ENCODE measurements at regions not wholly inside any gene's neighbourhood (a gene's known extent, or its start where the extent isn't known, plus 50 kb on each side); places are given as distances from the start of the nearest gene placed in this dataset.

GRCh38 chr2:60317034-60317386 lies 236.4 kb downstream of the BCL11A start:
- Mint-ChIP-seq H3K4me1 (peaks cover 35% of the 10 kb centered on the region), H3K36me3 (ENCODE audit: low read depth) (no peaks in the 10 kb centered on the region)
- no peaks in the 10 kb centered on the region for H3K4me1 ChIP-seq (ENCODE audit: control insufficient read depth, insufficient read depth, low read length)

GRCh38 chr2:60316381-60317033 lies 236.9 kb downstream of the BCL11A start:
- no peak overlapping the region for H3K4me3 Mint-ChIP-seq
- H3K27me3 Mint-ChIP-seq (ENCODE audit: insufficient read depth): peaks cover 73% of the 10 kb centered on the region
- H3K9ac ChIP-seq (ENCODE audit: extremely low read depth, low read length, poor library complexity, severe bottlenecking): no peak overlapping the region
- peaks cover 85% of the 10 kb centered on the region for H3K27me3 ChIP-seq (ENCODE audit: control insufficient read depth, insufficient read depth, low read length, poor library complexity, severe bottlenecking)
- no peak overlapping the region for H3K4me3 ChIP-seq (ENCODE audit: low read length)
- H3K9me3 Mint-ChIP-seq: no peaks in the 10 kb centered on the region
- H3K36me3 Mint-ChIP-seq (ENCODE audit: low read depth): no peaks in the 10 kb centered on the region
- no peak for TF ChIP-seq CTCF (conservative IDR thresholded peaks at IDR 0.05)
- DNase-seq: peak; percentile 63
- no peaks in the 10 kb centered on the region for H3K36me3 ChIP-seq (ENCODE audit: control insufficient read depth, insufficient read depth, low read length)
- H3K27ac Mint-ChIP-seq: no peak overlapping the region
- WGBS, 2 experiments (ENCODE audit: insufficient coverage in 1 of 2, insufficient read length in 1 of 2): 47 to 64% methylated on average over 3 to 7 of the region's 7 CpGs
- H3K4me1 Mint-ChIP-seq: peaks cover 35% of the 10 kb centered on the region
- H3K9me3 ChIP-seq (ENCODE audit: control insufficient read depth, low read length): no peaks in the 10 kb centered on the region
- peak overlapping the region; percentile 97 for H3K27ac ChIP-seq (ENCODE audit: low read depth, low read length)
- no peaks in the 10 kb centered on the region for H3K4me1 ChIP-seq (ENCODE audit: control insufficient read depth, insufficient read depth, low read length)

More at GRCh38 chr2:60317034-60317386, 236.4 kb downstream of the BCL11A start:
- WGBS, 2 experiments (ENCODE audit: insufficient coverage in 1 of 2, insufficient read length in 1 of 2): 75 to 98% methylated on average over 1 to 2 of the region's 2 CpGs
- Mint-ChIP-seq H3K4me3 (no peak overlapping the region), H3K27ac (no peak overlapping the region), H3K27me3 (ENCODE audit: insufficient read depth) (peaks cover 73% of the 10 kb centered on the region), H3K9me3 (no peaks in the 10 kb centered on the region)
- H3K9me3 ChIP-seq (ENCODE audit: control insufficient read depth, low read length): no peaks in the 10 kb centered on the region
- DNase-seq: peak; percentile 28
- peaks cover 80% of the 10 kb centered on the region for H3K27me3 ChIP-seq (ENCODE audit: control insufficient read depth, insufficient read depth, low read length, poor library complexity, severe bottlenecking)
- no peak overlapping the region for H3K9ac ChIP-seq (ENCODE audit: extremely low read depth, low read length, poor library complexity, severe bottlenecking)
- no peak overlapping the region for H3K4me3 ChIP-seq (ENCODE audit: low read length)
- H3K36me3 ChIP-seq (ENCODE audit: control insufficient read depth, insufficient read depth, low read length): no peaks in the 10 kb centered on the region
- H3K27ac ChIP-seq (ENCODE audit: low read depth, low read length): peak overlapping the region; percentile 97
- no peak for TF ChIP-seq CTCF (conservative IDR thresholded peaks at IDR 0.05)

- Mint-ChIP-seq H3K27ac (no peak overlapping the region), H3K27me3 (ENCODE audit: insufficient read depth) (peaks cover 69% of the 10 kb centered on the region), H3K36me3 (ENCODE audit: low read depth) (no peaks in the 10 kb centered on the region), H3K4me3 (no peak overlapping the region), H3K4me1 (peaks cover 32% of the 10 kb centered on the region), H3K9me3 (no peaks in the 10 kb centered on the region)
- H3K4me1 ChIP-seq (ENCODE audit: control insufficient read depth, insufficient read depth, low read length): no peaks in the 10 kb centered on the region
- peak; percentile 52 for TF ChIP-seq CTCF (conservative IDR thresholded peaks at IDR 0.05)
- H3K9ac ChIP-seq (ENCODE audit: extremely low read depth, low read length, poor library complexity, severe bottlenecking): no peak overlapping the region
- H3K4me3 ChIP-seq (ENCODE audit: low read length): no peak overlapping the region
- H3K9me3 ChIP-seq (ENCODE audit: control insufficient read depth, low read length): no peaks in the 10 kb centered on the region
- H3K36me3 ChIP-seq (ENCODE audit: control insufficient read depth, insufficient read depth, low read length): no peaks in the 10 kb centered on the region
- WGBS, 2 experiments (ENCODE audit: insufficient coverage in 1 of 2, insufficient read length in 1 of 2): 88 to 93% methylated on average over 3 of the region's 3 CpGs
- H3K27ac ChIP-seq (ENCODE audit: low read depth, low read length): no peak overlapping the region
- peak; percentile 34 for DNase-seq
- H3K27me3 ChIP-seq (ENCODE audit: control insufficient read depth, insufficient read depth, low read length, poor library complexity, severe bottlenecking): peaks cover 81% of the 10 kb centered on the region
These were observed 239.8 kb downstream of the BCL11A start for GRCh38 chr2:60313470-60314172.

Data from endodermal cell (in vitro differentiated cells).